ENCODE measurements at regions not wholly inside any gene's neighbourhood (a gene's known extent, or its start where the extent isn't known, plus 50 kb on each side); places are given as distances from the start of the nearest gene placed in this dataset.
"Not testable (repeated sequence)": the region's sequence is repeated elsewhere in the genome, so short reads cannot be mapped to it uniquely, and the experiment has no call there.

GRCh38 chr7:69276011-69276729 is 322.1 kb upstream of the AUTS2 start:
- Mint-ChIP-seq H3K27ac (no peak overlapping the region), H3K27me3 (peaks cover 0 to 6% of the 10 kb centered on the region in 2 donors), H3K36me3 (ENCODE audit: insufficient read depth) (no peaks in the 10 kb centered on the region), H3K9me3 (no peaks in the 10 kb centered on the region), H3K4me3 (no peak overlapping the region), H3K4me1 (ENCODE audit: low read depth in 2 of 2) (no peaks in the 10 kb centered on the region)
- no peak for DNase-seq
- ATAC-seq (replicated peaks) = no peak

DNA sequence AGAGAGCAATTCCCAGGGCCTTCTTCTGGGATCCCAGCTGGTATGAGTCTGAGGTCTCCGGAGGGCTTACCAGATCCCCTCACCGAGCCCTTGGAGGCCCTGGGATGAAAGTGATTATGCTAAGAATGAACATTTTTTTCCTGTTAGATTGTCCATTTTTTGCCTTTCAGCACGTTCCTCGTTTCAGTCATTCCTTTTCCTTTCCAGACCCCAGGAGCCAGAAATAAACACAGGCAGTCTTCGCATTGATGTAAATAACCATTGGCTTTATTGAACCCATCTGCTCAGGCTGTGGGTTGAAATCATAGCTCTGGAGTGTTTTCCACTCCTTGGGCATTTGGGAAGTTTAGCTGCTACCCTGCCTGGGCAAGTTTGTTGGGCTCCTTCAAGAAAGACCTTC is 320.9 kb upstream of the AUTS2 start:
- Mint-ChIP-seq H3K36me3 (ENCODE audit: insufficient read depth) (no peaks in the 10 kb centered on the region), H3K4me1 (ENCODE audit: low read depth in 2 of 2) (no peaks in the 10 kb centered on the region), H3K4me3 (no peak overlapping the region), H3K27me3 (peaks cover 0 to 6% of the 10 kb centered on the region in 2 donors), H3K27ac (no peak overlapping the region), H3K9me3 (no peaks in the 10 kb centered on the region)
- no peak for DNase-seq
- no peak for ATAC-seq (replicated peaks)

DNA sequence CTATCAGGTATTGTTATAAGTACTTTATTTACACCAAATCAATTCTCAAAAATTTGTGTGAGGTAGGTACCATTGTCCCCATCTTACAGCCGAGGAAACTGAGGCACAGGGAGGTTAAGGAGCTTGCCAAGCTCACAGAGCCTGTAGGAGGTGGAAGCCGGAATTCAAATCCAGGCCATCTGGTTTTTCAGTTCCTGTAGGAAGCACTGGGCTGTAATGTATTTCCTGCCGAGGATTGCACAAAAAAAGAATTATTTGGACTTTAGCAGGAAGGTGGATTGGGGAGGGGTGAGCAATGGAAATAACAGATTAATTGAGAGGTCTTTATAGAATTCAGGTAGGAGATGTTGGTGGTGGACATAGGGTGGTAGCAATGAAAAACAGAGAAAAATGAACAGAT is 315.3 kb upstream of the AUTS2 start:
- Mint-ChIP-seq H3K4me1 (ENCODE audit: low read depth in 2 of 2) (no peaks in the 10 kb centered on the region), H3K4me3 (no peak overlapping the region), H3K36me3 (ENCODE audit: insufficient read depth) (no peaks in the 10 kb centered on the region), H3K9me3 (peaks cover 0 to 4% of the 10 kb centered on the region in 2 donors), H3K27ac (no peak overlapping the region), H3K27me3 (peaks cover 0 to 6% of the 10 kb centered on the region in 2 donors)
- no peak for ATAC-seq (replicated peaks)
- no peak for DNase-seq

DNA sequence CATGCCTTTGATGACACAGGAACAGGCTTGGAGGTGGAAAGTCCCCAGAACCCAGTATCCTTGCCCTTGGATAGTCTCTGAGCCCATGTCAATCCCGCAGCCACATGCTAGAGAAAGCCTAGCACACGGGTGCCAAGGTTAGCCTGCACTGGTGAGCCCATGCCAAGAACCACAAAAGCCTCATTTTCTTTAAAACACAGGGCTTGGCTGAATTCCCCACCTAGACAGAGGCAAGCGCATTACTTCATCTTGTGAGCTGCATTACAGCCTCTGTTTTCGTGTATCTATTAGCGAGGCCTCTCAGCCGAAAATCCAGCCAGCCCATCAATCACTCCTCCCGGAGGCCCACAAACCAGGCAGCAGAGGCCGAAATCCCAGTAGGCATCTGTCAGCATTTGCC is 314.9 kb upstream of the AUTS2 start:
- Mint-ChIP-seq H3K36me3 (ENCODE audit: insufficient read depth) (no peaks in the 10 kb centered on the region), H3K27me3 (peaks cover 0 to 6% of the 10 kb centered on the region in 2 donors), H3K9me3 (peaks cover 0 to 4% of the 10 kb centered on the region in 2 donors), H3K4me1 (ENCODE audit: low read depth in 2 of 2) (no peaks in the 10 kb centered on the region), H3K4me3 (no peak overlapping the region), H3K27ac (no peak overlapping the region)
- DNase-seq (no peak), ATAC-seq (replicated peaks) (no peak)

DNA sequence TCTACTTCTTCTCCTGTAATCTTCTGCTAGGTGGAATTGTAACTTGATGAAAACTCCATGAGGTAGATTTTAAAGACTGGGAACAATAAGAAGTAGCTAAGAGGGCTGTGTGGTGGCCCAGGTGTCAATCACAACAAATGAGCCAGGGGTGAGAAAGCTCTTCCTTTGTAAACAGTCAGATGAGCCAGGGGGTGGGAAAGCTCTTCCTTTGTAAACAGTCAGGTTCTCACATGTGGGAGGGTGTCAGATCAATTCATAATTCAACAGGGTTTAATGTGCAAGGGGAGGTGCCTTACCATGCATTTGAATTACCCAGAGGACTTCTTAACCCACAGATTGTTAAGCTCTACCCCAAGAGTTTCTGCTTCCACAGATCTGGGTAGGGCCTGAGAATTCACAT is 312.4 kb upstream of the AUTS2 start:
- H3K4me1 Mint-ChIP-seq (ENCODE audit: low read depth in 2 of 2) = no peaks in the 10 kb centered on the region
- H3K4me3 Mint-ChIP-seq = no peak overlapping the region
- no peak for ATAC-seq (replicated peaks)
- H3K9me3 Mint-ChIP-seq = peaks cover 0 to 4% of the 10 kb centered on the region in 2 donors
- H3K27me3 Mint-ChIP-seq = no peaks in the 10 kb centered on the region
- H3K36me3 Mint-ChIP-seq (ENCODE audit: insufficient read depth) = no peaks in the 10 kb centered on the region
- no peak for DNase-seq
- no peak overlapping the region for H3K27ac Mint-ChIP-seq

DNA sequence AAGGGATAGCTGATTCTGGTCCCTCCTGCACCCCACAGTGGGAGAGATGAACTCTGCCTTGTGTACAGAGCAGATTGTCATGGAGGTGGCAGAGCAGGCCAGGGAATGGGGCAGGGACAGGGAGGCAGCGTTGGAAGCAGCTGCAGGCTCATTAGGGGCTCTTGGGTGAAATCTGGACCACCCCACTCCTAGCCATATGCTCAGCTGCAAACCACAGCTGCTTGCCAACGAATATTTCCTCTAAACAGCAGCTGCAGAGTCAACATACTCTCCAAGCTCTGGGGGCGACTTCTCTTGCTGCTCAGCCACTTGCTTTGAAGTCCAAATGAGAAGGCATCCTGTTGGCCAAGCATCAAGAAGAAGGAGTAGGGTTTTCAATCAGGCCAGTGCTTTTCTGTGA is 302.3 kb upstream of the AUTS2 start:
- DNase-seq (no peak), ATAC-seq (replicated peaks) (no peak)
- Mint-ChIP-seq H3K36me3 (ENCODE audit: insufficient read depth) (no peaks in the 10 kb centered on the region), H3K9me3 (peaks cover 0 to 2% of the 10 kb centered on the region in 2 donors), H3K4me1 (ENCODE audit: low read depth in 2 of 2) (no peaks in the 10 kb centered on the region), H3K4me3 (no peak overlapping the region), H3K27me3 (peaks cover 0 to 6% of the 10 kb centered on the region in 2 donors), H3K27ac (no peak overlapping the region)

DNA sequence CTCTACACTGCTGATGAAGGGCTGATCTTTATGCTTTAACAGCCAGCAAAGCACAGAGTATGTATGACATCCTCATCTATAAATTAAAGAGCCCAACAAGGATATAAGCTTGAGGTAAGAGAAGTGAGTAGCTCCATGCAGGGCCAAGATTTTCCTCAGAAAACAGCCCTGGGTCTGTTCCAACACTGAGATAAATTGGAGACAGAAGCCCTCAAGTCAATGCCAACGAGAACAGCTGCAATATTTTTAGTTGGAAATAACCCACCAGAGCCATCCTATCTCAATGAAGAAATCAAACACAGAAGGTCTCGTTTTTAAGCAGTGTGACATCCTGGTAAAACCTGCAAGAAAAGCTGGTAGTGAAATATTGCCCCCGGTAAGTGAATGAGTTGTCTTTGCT is 297.0 kb upstream of the AUTS2 start:
- ATAC-seq (replicated peaks) (no peak), DNase-seq (no peak)
- Mint-ChIP-seq H3K4me1 (ENCODE audit: low read depth in 2 of 2) (no peaks in the 10 kb centered on the region), H3K27me3 (no peaks in the 10 kb centered on the region), H3K36me3 (ENCODE audit: insufficient read depth) (no peaks in the 10 kb centered on the region), H3K27ac (no peak overlapping the region), H3K4me3 (no peak overlapping the region), H3K9me3 (peaks cover 0 to 2% of the 10 kb centered on the region in 2 donors)

DNA sequence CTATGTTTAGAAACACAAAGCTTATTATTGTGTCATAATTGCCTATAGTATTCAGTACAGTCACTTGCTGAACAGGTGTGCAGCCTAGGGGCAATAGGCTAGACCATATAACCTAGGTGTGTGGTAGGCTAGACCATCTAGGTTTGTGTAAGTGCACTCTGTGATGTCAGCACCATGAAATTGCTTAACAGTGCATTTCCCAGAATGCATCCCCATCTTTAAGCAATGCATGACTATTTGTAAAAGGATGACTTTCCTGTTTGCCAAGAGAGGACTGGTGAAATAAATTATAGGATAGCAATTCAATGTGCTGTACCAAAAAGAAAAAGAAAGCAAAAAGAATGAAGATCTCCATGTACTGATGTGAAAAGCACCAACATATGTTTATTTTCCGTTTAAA is 288.7 kb upstream of the AUTS2 start:
- ATAC-seq (replicated peaks) = no peak
- H3K4me1 Mint-ChIP-seq (ENCODE audit: low read depth in 2 of 2) = no peaks in the 10 kb centered on the region
- no peak overlapping the region for H3K27ac Mint-ChIP-seq
- no peaks in the 10 kb centered on the region for H3K27me3 Mint-ChIP-seq
- H3K36me3 Mint-ChIP-seq (ENCODE audit: insufficient read depth) = peaks cover 4% of the 10 kb centered on the region
- no peak overlapping the region for H3K4me3 Mint-ChIP-seq
- no peaks in the 10 kb centered on the region for H3K9me3 Mint-ChIP-seq
- no peak for DNase-seq

DNA sequence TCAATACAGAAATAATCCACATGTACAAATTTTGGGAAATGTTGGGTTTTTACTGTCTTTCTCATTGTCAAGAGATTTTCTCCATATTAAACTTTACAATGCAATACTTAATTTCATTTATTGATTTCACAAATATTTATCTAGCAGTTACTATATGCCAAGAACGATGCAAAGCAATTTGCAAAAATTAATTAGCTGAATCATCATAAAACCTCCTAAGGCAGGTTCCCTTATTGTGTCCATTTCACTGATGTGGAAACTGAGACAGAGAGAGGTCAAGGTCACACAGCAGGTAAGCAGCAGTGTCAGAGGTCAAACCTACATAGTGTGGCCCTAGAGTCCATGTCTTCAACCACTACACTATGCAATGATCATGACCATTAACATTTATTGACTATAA is 286.8 kb upstream of the AUTS2 start:
- peaks cover under 1 to 3% of the 10 kb centered on the region in 2 donors for H3K4me1 Mint-ChIP-seq (ENCODE audit: low read depth in 2 of 2)
- ATAC-seq (replicated peaks) = no peak
- H3K27me3 Mint-ChIP-seq = no peaks in the 10 kb centered on the region
- no peak for DNase-seq
- no peak overlapping the region for H3K4me3 Mint-ChIP-seq
- H3K36me3 Mint-ChIP-seq (ENCODE audit: insufficient read depth) = peaks cover 4% of the 10 kb centered on the region
- H3K27ac Mint-ChIP-seq = no peak overlapping the region
- H3K9me3 Mint-ChIP-seq = peaks cover 0 to 3% of the 10 kb centered on the region in 2 donors

- DNase-seq; H3K4me3 Mint-ChIP-seq; H3K9me3 Mint-ChIP-seq; H3K36me3 Mint-ChIP-seq (ENCODE audit: insufficient read depth); H3K27me3 Mint-ChIP-seq; ATAC-seq (replicated peaks); H3K27ac Mint-ChIP-seq: not testable (repeated sequence)
- H3K4me1 Mint-ChIP-seq (ENCODE audit: low read depth in 2 of 2) = peaks cover 3 to 11% of the 10 kb centered on the region in 2 donors
Measured at GRCh38 chr7:69313852-69314251, 284.4 kb upstream of the AUTS2 start.

DNA sequence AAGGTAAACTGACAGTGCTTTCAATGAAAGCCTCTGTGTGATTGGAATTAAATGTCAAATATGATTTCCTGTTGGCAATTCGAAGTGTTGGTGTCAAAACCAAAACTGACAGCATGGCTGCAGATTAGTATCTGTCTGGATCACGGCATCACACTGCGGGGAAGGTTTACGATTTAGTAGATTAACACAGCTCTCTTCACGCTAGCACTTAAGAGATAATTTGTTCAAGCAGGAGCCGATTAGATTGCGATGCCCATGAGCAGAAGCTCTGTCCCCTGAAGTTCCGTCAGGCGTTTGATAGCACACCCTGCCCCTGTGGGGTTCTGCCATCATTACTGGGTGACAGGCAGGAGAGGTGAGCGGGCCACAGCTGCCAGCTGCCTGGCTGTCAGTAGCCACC is 279.5 kb upstream of the AUTS2 start:
- H3K27ac Mint-ChIP-seq = no peak overlapping the region
- H3K27me3 Mint-ChIP-seq = peaks cover 0 to 6% of the 10 kb centered on the region in 2 donors
- DNase-seq (no peak), ATAC-seq (replicated peaks) (no peak)
- no peak overlapping the region for H3K4me3 Mint-ChIP-seq
- H3K4me1 Mint-ChIP-seq (ENCODE audit: low read depth in 2 of 2) = peaks cover 3 to 11% of the 10 kb centered on the region in 2 donors
- H3K9me3 Mint-ChIP-seq = peaks cover 0 to 3% of the 10 kb centered on the region in 2 donors
- no peaks in the 10 kb centered on the region for H3K36me3 Mint-ChIP-seq (ENCODE audit: insufficient read depth)

DNA sequence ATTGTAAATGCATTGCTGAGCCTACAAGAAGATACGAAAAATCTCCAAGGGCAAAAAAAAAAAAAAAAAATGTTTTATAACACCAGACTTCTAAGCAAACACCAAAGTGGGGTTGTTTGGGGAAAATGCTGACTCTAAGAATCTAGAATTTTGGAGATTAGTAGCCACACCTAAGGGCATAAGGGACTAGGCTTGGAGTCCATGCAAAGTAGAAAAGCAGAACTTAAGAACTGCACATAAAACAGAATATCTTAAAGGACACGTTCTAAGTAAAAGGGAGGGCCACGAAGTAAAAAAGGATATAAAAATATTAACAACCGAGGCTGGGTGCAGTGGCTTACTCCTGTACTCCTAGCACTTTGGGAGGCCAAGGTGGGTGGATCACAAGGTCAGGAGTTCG is 269.8 kb upstream of the AUTS2 start:
- H3K27me3 Mint-ChIP-seq = no peaks in the 10 kb centered on the region
- no peak for DNase-seq
- ATAC-seq (replicated peaks) = no peak
- H3K4me1 Mint-ChIP-seq (ENCODE audit: low read depth in 2 of 2) = no peaks in the 10 kb centered on the region
- no peaks in the 10 kb centered on the region for H3K36me3 Mint-ChIP-seq (ENCODE audit: insufficient read depth)
- no peaks in the 10 kb centered on the region for H3K9me3 Mint-ChIP-seq
- no peak overlapping the region for H3K27ac Mint-ChIP-seq
- no peak overlapping the region for H3K4me3 Mint-ChIP-seq

- no peaks in the 10 kb centered on the region for H3K36me3 Mint-ChIP-seq (ENCODE audit: insufficient read depth)
- no peak overlapping the region for H3K27ac Mint-ChIP-seq
- H3K9me3 Mint-ChIP-seq = no peaks in the 10 kb centered on the region
- H3K27me3 Mint-ChIP-seq = no peaks in the 10 kb centered on the region
- no peaks in the 10 kb centered on the region for H3K4me1 Mint-ChIP-seq (ENCODE audit: low read depth in 2 of 2)
- DNase-seq (no peak), ATAC-seq (replicated peaks) (no peak)
- no peak overlapping the region for H3K4me3 Mint-ChIP-seq
Measured at GRCh38 chr7:69334701-69335100, 263.6 kb upstream of the AUTS2 start.

- no peaks in the 10 kb centered on the region for H3K36me3 Mint-ChIP-seq (ENCODE audit: insufficient read depth)
- no peak overlapping the region for H3K27ac Mint-ChIP-seq
- H3K4me1 Mint-ChIP-seq (ENCODE audit: low read depth in 2 of 2) = no peaks in the 10 kb centered on the region
- no peaks in the 10 kb centered on the region for H3K27me3 Mint-ChIP-seq
- DNase-seq (no peak), ATAC-seq (replicated peaks) (no peak)
- no peaks in the 10 kb centered on the region for H3K9me3 Mint-ChIP-seq
- no peak overlapping the region for H3K4me3 Mint-ChIP-seq
Measured at GRCh38 chr7:69335331-69335730, 262.9 kb upstream of the AUTS2 start.

All from effector memory CD8-positive, alpha-beta T cell (primary cell).